ENCODE measurements at regions not wholly inside any gene's neighbourhood (a gene's known extent, or its start where the extent isn't known, plus 50 kb on each side); places are given as distances from the start of the nearest gene placed in this dataset.

GRCh38 chr6:40328386-40328985 lies 258.7 kb downstream of the LRFN2 start:
- Histone ChIP-seq H3K4me3 (ENCODE audit: low read depth in 1 of 3, low read length in 3 of 3) (no peak overlapping the region), H3K9me3 (ENCODE audit: control insufficient read depth in 4 of 4, low read length in 3 of 4) (no peaks in the 10 kb centered on the region), H3K36me3 (ENCODE audit: control insufficient read depth in 4 of 4, insufficient read depth in 3 of 4, low read depth in 1 of 4, low read length in 3 of 4) (no peaks in the 10 kb centered on the region), H3K27ac (ENCODE audit: low read depth in 1 of 2, low read length in 2 of 2) (no peak overlapping the region), H3K27me3 (ENCODE audit: control insufficient read depth in 4 of 4, insufficient read depth in 4 of 4, low read length in 3 of 4) (no peaks in the 10 kb centered on the region), H3K9ac (ENCODE audit: low read depth in 1 of 2, low read length in 2 of 2) (no peak overlapping the region), H3K4me1 (ENCODE audit: control insufficient read depth in 4 of 4, insufficient read depth in 4 of 4, low read length in 3 of 4) (no peaks in the 10 kb centered on the region)
- WGBS: 42% methylated on average over 12 of the region's 12 CpGs
- peak; percentile 43 for DNase-seq (ENCODE audit: low spot score)
- TF ChIP-seq CTCF (IDR thresholded peaks at IDR 0.05; ENCODE audit: low read depth, low read length, missing input control) (peak; percentile 80), GABPA (IDR thresholded peaks at IDR 0.05 in 1 of 2, conservative IDR thresholded peaks at IDR 0.05 in 1 of 2) (no peak), RAD21 (IDR thresholded peaks at IDR 0.05) (peak; percentile 96 to 98), RXRA (IDR thresholded peaks at IDR 0.05) (no peak), SP1 (IDR thresholded peaks at IDR 0.05) (no peak)

- Histone ChIP-seq H3K9me3 (ENCODE audit: control insufficient read depth in 4 of 4, low read length in 3 of 4) (no peaks in the 10 kb centered on the region), H3K27ac (ENCODE audit: low read depth in 1 of 2, low read length in 2 of 2) (no peak overlapping the region), H3K36me3 (ENCODE audit: control insufficient read depth in 4 of 4, insufficient read depth in 3 of 4, low read depth in 1 of 4, low read length in 3 of 4) (no peaks in the 10 kb centered on the region), H3K4me1 (ENCODE audit: control insufficient read depth in 4 of 4, insufficient read depth in 4 of 4, low read length in 3 of 4) (no peaks in the 10 kb centered on the region), H3K4me3 (ENCODE audit: low read depth in 1 of 3, low read length in 3 of 3) (no peak overlapping the region), H3K9ac (ENCODE audit: low read depth in 1 of 2, low read length in 2 of 2) (no peak overlapping the region), H3K27me3 (ENCODE audit: control insufficient read depth in 4 of 4, insufficient read depth in 4 of 4, low read length in 3 of 4) (no peaks in the 10 kb centered on the region)
- TF ChIP-seq EGR1 (IDR thresholded peaks at IDR 0.05; ENCODE audit: low read depth in 2 of 2): no peak
- TF ChIP-seq SP1 (IDR thresholded peaks at IDR 0.05): no peak
- TF ChIP-seq YY1 (IDR thresholded peaks at IDR 0.05): no peak
- TF ChIP-seq NR2F2 (IDR thresholded peaks at IDR 0.05): no peak
- TF ChIP-seq ZBTB33 (IDR thresholded peaks at IDR 0.05): no peak
- TF ChIP-seq HNF4A (conservative IDR thresholded peaks at IDR 0.05): no peak
- no peak for TF ChIP-seq JUND (IDR thresholded peaks at IDR 0.05)
- TF ChIP-seq ATF3 (IDR thresholded peaks at IDR 0.05): no peak
- no peak for TF ChIP-seq TAF1 (conservative IDR thresholded peaks at IDR 0.05)
- TF ChIP-seq FOXA2 (IDR thresholded peaks at IDR 0.05): no peak
- no peak for TF ChIP-seq HNF4G (IDR thresholded peaks at IDR 0.05)
- TF ChIP-seq MAX (IDR thresholded peaks at IDR 0.05): no peak
- no peak for TF ChIP-seq FOXA1 (IDR thresholded peaks at IDR 0.05)
- TF ChIP-seq RXRA (IDR thresholded peaks at IDR 0.05): no peak
- TF ChIP-seq CTCF (IDR thresholded peaks at IDR 0.05; ENCODE audit: low read depth, low read length, missing input control): no peak
- 69% methylated on average over 3 of the region's 3 CpGs for WGBS
- DNase-seq (ENCODE audit: low spot score): no peak
Observed at GRCh38 chr6:40326714-40327421, 260.3 kb downstream of the LRFN2 start.
